ENCODE measurements at regions not wholly inside any gene's neighbourhood (a gene's known extent, or its start where the extent isn't known, plus 50 kb on each side); places are given as distances from the start of the nearest gene placed in this dataset.

DNA sequence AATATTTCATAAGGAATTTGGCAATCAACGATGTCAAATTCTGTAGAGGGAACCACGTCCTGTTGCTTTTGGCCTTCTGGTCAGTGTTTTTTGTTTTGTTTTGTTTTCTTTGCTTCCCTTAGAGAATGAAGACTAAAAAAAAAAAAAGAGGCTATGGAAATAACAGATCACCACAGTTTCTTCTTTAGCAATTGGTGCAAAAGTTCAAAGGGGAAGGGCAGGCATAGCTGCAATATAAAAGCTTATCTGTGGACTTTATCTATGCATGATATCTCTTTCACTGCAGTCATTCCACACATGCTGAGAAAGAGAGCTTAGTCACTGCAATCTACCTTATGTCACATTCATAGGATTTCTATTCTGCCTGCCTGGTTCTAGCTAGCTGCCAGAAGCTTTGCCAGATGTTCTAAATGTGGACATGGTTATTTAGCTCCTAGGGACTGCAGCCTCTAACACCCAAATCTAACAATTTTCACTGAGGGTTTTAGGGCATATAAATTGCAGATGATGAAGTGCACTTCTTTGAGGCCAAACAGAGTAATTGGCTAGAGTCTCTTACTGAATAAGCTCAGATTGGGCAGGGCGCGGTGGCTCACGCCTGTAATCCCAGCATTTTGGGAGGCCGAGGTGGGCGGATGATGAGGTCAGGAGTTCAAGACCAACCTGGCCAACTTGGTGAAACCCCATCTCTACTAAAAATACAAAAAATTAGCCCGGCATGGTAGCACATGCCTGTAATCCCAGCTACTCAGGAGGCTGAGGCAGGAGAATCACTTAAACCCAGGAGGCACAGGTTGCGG is 637.2 kb downstream of the NTRK3 start:
- TF ChIP-seq, protein P1, sequence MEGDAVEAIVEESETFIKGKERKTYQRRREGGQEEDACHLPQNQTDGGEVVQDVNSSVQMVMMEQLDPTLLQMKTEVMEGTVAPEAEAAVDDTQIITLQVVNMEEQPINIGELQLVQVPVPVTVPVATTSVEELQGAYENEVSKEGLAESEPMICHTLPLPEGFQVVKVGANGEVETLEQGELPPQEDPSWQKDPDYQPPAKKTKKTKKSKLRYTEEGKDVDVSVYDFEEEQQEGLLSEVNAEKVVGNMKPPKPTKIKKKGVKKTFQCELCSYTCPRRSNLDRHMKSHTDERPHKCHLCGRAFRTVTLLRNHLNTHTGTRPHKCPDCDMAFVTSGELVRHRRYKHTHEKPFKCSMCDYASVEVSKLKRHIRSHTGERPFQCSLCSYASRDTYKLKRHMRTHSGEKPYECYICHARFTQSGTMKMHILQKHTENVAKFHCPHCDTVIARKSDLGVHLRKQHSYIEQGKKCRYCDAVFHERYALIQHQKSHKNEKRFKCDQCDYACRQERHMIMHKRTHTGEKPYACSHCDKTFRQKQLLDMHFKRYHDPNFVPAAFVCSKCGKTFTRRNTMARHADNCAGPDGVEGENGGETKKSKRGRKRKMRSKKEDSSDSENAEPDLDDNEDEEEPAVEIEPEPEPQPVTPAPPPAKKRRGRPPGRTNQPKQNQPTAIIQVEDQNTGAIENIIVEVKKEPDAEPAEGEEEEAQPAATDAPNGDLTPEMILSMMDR (conservative IDR thresholded peaks at IDR 0.05; ENCODE audit: control insufficient read depth, insufficient read depth, low read depth, low read length) = no peak
- DNase-seq (ENCODE audit: low read depth) = peak; percentile 28
- no peak overlapping the region for H3K4me3 ChIP-seq (ENCODE audit: control insufficient read depth, low read depth, low read length)

DNA sequence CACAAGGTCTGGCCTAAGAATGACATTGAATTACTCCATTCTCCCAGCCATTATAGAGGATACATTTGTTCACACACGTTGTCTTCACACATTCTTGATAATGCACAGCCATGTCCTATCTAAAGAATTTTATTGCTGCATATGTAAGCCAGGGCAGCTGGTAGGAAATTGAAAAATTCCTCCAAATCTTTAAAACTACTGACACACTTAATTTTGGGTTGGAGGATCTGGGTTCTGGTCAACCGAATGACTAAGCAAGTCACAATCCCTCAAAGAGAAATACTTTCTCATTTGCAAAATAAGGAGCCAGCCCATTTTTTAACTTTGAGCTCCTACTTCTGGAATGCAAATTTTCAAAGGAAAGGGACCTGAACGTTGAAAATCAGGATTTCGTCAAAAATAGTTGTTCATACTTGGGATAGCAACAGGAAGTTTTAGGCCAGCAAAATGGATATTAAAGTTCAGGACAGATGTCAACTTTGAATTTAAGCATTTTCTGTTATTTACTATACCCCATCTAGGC is 638.3 kb downstream of the NTRK3 start:
- H3K4me3 ChIP-seq (ENCODE audit: control insufficient read depth, low read depth, low read length) = no peak overlapping the region
- TF ChIP-seq, protein P1 (conservative IDR thresholded peaks at IDR 0.05; ENCODE audit: control insufficient read depth, insufficient read depth, low read depth, low read length) = no peak
- no peak for DNase-seq (ENCODE audit: low read depth)

DNA sequence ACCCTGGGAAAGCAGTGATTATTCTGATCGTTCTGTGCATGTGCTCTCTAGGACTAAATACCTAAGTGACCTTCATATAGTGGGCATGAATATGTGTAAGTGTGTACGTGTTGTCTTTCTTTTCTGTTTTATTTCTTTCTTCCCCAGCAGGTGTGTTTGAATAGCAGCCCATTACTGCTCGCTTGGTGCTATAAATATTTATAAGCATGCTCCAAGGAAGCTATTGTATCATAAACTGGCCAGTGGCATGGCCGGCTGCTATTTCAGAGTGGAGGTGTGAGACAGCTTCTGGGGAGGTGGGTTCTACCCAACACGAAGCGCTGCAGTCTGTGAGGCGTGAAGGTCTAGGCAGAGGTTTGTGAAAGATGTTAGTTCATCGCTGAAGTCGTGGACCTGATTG is 641.8 kb downstream of the NTRK3 start:
- H3K4me3 ChIP-seq (ENCODE audit: control insufficient read depth, low read depth, low read length) = no peak overlapping the region
- no peak for DNase-seq (ENCODE audit: low read depth)
- TF ChIP-seq, protein P1 (conservative IDR thresholded peaks at IDR 0.05; ENCODE audit: control insufficient read depth, insufficient read depth, low read depth, low read length) = no peak

- no peak overlapping the region for H3K4me3 ChIP-seq (ENCODE audit: control insufficient read depth, low read depth, low read length)
- DNase-seq (ENCODE audit: low read depth) = no peak
- TF ChIP-seq, protein P1 (conservative IDR thresholded peaks at IDR 0.05; ENCODE audit: control insufficient read depth, insufficient read depth, low read depth, low read length) = no peak
Observed at GRCh38 chr15:87610366-87610765, 646.2 kb downstream of the NTRK3 start.

- TF ChIP-seq, protein P1 (conservative IDR thresholded peaks at IDR 0.05; ENCODE audit: control insufficient read depth, insufficient read depth, low read depth, low read length) = no peak
- H3K4me3 ChIP-seq (ENCODE audit: control insufficient read depth, low read depth, low read length) = no peak overlapping the region
- DNase-seq (ENCODE audit: low read depth) = no peak
Observed at GRCh38 chr15:87609894-87610293, 646.6 kb downstream of the NTRK3 start.

- peak; percentile 65 for DNase-seq (ENCODE audit: low read depth)
- TF ChIP-seq, protein P1 (conservative IDR thresholded peaks at IDR 0.05; ENCODE audit: control insufficient read depth, insufficient read depth, low read depth, low read length) = no peak
- H3K4me3 ChIP-seq (ENCODE audit: control insufficient read depth, low read depth, low read length) = no peak overlapping the region
Observed at GRCh38 chr15:87609474-87609873, 647.1 kb downstream of the NTRK3 start.
